MG63 (cell line): ENCODE measurements at regions not wholly inside any gene's neighbourhood (a gene's known extent, or its start where the extent isn't known, plus 50 kb on each side); places are given as distances from the start of the nearest gene placed in this dataset.
"Not testable (repeated sequence)": the region's sequence is repeated elsewhere in the genome, so short reads cannot be mapped to it uniquely, and the experiment has no call there.

ENCODE experiments used
- DNase-seq: peaks from one replicate; pipeline ENCODE4 v3.0.0-alpha.2; 2020
- H3K27me3 ChIP-seq: fragments of 250-450 bp; sonication (Bioruptor Pico); 2 replicates; pipeline ENCODE4 v1.5.1; 2020; ENCODE audit warnings: mild to moderate bottlenecking, moderate library complexity
- H3K36me3 ChIP-seq: fragments of 250-450 bp; sonication (Bioruptor Pico); 2 replicates; pipeline ENCODE4 v1.5.1; 2020; ENCODE audit warnings: mild to moderate bottlenecking, moderate library complexity
- H3K4me3 ChIP-seq: fragments of 250-450 bp; sonication (Bioruptor Pico); 2 replicates; pipeline ENCODE4 v1.5.1; 2020; ENCODE audit warnings: mild to moderate bottlenecking, moderate library complexity
- H3K9me3 ChIP-seq: fragments of 250-450 bp; sonication (Bioruptor Pico); 2 replicates; pipeline ENCODE4 v1.5.1; 2020; ENCODE audit warnings: mild to moderate bottlenecking, moderate library complexity

DNA sequence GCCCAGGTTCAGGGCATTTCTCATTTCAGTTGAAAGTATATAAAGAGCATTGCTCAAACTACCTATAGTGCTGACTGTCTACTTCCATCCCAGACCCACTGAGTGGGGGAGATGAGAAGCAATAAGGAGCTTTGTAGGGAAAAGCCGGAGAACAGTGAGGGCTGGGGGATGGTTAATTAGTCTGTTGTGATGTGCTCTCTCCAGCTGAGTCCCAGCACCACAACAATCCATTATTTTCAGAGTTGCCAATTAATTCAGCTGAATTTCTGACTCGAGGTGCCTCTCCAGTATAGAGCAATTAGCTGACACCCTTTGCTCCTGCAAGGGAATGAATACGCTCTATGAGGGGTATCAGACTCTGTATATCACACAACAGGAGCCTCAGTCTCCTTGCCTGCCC is 1118.6 kb downstream of the SORCS3 start:
- H3K4me3 ChIP-seq = no peak overlapping the region

DNA sequence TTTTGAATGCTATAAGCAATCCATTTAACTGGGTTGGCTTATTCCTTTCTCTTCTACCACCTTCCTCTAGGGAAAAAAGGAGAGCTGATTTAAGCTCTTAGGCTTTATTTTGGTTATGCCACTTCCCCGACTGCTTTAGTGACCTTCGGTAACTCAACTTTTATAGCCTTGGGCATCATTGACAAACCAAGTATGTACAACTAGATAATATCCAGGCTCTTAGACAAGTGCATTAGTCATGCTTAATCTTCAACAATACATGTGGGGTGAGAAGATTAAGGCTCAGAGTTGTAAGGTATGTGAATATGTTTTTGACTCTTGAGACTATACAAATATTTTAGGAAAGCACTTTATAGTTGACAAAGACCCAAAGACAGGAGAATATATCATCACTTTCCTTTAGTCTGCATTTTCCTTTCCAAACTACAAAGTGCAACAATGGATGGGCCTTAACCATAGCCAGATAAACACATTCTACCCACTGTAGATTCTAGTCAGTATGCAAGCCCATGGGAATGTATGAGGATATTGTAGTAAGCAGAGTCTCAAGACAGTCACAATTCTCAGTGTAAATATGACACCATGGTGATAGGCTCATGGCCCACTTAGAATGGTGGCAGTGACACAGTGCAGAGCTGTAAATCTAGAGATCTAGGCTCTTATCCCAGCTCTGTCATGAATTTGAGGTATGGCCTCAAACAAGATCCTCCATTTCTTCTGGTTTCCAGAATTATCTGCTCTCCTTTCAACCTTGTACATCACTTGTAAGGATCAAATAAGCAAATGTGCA is 1117.3 kb downstream of the SORCS3 start:
- no peak for DNase-seq
- Histone ChIP-seq H3K4me3 (no peak overlapping the region), H3K36me3 (no peaks in the 10 kb centered on the region), H3K27me3 (no peaks in the 10 kb centered on the region), H3K9me3 (no peaks in the 10 kb centered on the region)

More for the DNA sequence above, 1118.6 kb downstream of the SORCS3 start:
- Histone ChIP-seq H3K36me3 (no peaks in the 10 kb centered on the region), H3K27me3 (no peaks in the 10 kb centered on the region), H3K9me3 (no peaks in the 10 kb centered on the region)
- no peak for DNase-seq

DNA sequence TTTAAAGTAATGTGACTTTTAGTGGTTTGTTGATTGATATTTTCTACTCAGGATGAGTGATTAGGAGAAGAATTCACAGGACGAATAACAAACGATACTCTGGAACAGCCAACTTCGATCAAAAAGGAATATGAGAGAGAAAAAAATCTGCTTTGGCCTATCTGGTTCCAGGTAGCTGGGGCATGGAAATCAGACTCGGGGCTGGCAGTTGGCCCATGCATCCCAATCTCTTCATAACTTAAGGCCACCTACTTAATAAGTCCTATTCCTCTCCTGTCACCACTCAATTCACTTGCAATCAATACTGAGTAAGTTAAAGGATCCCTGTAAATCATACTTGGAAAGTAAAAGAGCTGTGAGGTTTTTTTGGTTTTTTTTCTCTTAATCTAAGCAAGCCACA is 1116.2 kb downstream of the SORCS3 start:
- no peak overlapping the region for H3K4me3 ChIP-seq
- no peaks in the 10 kb centered on the region for H3K36me3 ChIP-seq
- H3K27me3 ChIP-seq = no peaks in the 10 kb centered on the region
- H3K9me3 ChIP-seq = no peaks in the 10 kb centered on the region
- no peak for DNase-seq

DNA sequence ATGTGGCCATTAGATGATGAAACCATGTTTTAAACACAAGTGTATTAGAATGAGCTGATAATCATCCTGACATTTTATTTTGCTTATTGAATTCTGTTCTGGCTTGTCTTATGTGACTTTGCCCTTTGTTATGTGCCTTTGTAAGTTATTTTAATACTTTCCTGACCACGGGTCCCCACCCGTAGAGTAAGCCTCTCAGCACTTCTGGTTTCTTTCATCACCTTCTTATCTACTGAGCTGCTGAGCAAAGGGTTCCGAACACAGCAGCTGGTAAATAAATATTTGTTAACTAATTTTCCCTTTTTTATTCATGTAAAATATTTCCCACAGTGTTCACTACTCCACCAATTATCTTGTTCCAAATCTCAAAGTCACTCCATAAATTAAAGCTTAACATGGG is 1115.3 kb downstream of the SORCS3 start:
- H3K9me3 ChIP-seq = no peaks in the 10 kb centered on the region
- no peaks in the 10 kb centered on the region for H3K36me3 ChIP-seq
- no peaks in the 10 kb centered on the region for H3K27me3 ChIP-seq
- DNase-seq = no peak
- H3K4me3 ChIP-seq = no peak overlapping the region

DNA sequence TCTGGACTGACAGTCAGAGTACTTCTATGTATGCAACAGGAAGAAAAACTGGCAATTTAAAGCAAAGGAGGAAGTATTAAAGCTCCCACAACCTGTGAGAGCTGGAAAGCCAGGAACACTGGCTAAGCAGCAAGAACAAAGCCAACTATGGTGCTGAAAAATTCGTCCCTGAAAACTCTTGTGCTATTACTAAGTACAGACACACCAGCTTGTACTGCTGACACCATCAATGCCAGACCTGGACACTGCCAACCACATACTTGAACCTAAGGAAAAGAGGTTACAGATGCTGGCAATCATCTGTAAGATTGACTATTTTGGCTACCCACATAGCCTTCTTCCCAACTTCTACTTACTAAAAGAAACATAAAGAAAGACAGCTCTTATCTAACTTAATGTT is 1110.6 kb downstream of the SORCS3 start:
- DNase-seq = no peak
- no peaks in the 10 kb centered on the region for H3K36me3 ChIP-seq
- H3K27me3 ChIP-seq = no peaks in the 10 kb centered on the region
- H3K9me3 ChIP-seq = no peaks in the 10 kb centered on the region
- no peak overlapping the region for H3K4me3 ChIP-seq

DNA sequence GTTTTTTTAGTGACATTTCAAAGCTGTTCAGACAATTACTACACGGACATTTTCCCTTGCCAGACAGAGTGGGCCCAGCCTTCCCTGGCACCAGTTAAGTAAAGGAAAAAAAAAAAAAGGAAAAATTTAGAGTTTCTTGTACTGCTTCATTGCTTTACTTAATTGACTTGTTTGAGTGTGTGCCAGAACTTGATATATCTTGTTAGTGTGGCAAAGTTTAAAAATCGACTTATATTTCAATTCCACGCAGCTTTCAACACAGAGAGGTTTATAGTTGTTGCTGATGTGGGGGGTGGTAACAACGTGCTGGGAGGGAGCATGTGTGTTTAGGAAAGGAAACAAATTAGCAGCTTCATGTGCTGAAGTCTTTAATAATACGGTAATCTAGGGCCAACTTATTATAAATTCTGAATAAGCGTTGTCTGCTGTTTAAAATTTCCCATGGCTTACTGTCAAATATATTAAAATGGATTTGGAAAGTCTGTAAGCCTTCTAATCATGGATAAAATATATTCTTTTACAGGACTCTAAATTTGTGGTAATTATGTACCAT is 1104.6 kb downstream of the SORCS3 start:
- no peak overlapping the region for H3K4me3 ChIP-seq
- H3K36me3 ChIP-seq = no peaks in the 10 kb centered on the region
- no peak for DNase-seq
- no peaks in the 10 kb centered on the region for H3K27me3 ChIP-seq
- no peaks in the 10 kb centered on the region for H3K9me3 ChIP-seq

DNA sequence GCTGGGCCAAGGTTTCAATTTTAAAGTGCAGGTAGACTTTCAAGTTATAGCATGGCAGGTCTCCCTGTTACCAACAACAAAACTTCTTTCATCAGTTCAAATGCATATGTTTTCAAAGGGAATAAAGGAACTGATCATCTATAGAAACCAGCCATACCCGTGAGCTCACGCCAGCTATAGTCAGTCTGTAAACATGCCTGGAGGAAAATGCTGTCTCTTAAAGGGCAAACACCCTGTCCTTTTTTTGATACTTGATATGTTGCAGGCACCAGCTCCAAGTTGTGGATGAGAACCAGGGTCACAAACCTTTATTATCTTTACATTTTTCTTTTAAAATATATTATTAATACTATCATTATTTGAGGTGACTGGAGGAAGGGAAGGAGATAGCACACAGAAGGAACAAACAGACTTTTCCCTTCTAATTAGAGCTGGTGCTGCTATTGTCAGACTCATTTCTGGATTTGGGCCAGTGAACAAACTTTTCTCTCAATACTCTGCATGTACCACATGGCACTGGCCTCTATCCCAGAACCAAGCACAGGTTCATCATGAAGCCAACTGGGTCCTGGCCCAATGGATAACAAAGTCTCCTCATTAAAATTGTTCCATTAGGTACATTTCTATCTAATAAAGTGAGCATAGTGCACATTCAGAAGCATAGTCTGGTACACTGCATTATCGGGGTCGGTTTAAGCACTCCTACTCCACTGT is 1102.4 kb downstream of the SORCS3 start:
- H3K9me3 ChIP-seq = no peaks in the 10 kb centered on the region
- H3K4me3 ChIP-seq = no peak overlapping the region
- DNase-seq = no peak
- H3K27me3 ChIP-seq = no peaks in the 10 kb centered on the region
- H3K36me3 ChIP-seq = no peaks in the 10 kb centered on the region

DNA sequence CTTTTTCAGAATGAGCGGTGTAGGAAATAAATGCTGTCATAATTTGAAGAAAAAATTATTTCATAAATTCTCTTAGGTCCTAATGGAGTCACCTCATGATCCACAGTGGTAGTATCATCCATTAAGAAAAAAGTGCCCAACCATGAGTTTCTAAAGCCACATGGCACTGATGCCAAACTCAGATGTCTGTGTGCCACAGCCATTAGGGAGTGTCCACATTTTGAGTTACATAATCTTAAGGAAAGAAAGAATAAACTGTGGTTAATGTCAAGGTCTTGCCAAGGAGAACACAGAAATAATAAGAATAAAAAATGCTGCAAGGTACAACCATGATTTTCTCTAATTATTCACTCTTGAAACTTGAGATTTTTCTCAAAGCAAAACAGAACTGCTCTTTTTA is 1101.8 kb downstream of the SORCS3 start:
- H3K9me3 ChIP-seq = no peaks in the 10 kb centered on the region
- no peak overlapping the region for H3K4me3 ChIP-seq
- no peaks in the 10 kb centered on the region for H3K27me3 ChIP-seq
- DNase-seq = no peak
- no peaks in the 10 kb centered on the region for H3K36me3 ChIP-seq

DNA sequence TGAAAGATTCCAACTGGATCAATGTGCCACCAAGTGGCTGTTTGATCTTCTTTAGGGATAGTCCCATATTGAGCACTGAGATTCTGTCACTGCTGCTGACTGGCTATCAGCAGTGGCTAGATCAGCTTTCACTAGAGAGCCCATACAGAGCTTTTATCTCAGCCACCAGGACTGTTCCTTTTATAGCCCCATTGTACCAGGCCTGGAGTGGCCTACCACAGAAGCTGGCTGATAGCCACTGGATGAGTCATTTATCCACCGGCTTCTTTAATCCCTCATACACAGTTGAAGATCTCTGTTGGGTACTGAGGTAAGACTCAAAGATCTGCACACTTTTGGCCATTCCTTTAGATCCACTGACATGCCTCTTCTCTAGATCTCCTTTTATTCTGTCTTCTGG is 1101.1 kb downstream of the SORCS3 start:
- Histone ChIP-seq H3K27me3 (no peaks in the 10 kb centered on the region), H3K36me3 (no peaks in the 10 kb centered on the region), H3K9me3 (no peaks in the 10 kb centered on the region), H3K4me3 (no peak overlapping the region)
- DNase-seq = peak; percentile 6

DNA sequence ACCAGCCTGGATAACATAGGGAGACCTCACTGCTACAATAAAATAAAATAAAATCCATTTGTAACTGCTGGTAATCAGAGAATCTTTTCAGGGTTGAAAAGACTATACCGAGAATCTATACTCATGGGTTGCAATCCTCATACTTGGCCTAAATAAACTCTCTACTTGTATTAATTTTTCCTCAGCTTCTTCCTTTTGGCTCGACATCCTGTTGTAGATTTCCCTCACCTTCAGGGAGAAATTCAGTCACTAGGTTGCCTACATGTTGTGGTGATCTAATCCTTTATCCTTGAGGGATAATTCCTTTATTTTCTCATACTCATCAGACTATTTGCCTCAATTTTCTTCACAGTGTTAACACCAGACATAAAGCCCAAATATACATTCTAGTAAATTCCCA is 1093.4 kb downstream of the SORCS3 start:
- no peaks in the 10 kb centered on the region for H3K27me3 ChIP-seq
- DNase-seq = no peak
- no peak overlapping the region for H3K4me3 ChIP-seq
- no peaks in the 10 kb centered on the region for H3K36me3 ChIP-seq
- no peaks in the 10 kb centered on the region for H3K9me3 ChIP-seq

DNA sequence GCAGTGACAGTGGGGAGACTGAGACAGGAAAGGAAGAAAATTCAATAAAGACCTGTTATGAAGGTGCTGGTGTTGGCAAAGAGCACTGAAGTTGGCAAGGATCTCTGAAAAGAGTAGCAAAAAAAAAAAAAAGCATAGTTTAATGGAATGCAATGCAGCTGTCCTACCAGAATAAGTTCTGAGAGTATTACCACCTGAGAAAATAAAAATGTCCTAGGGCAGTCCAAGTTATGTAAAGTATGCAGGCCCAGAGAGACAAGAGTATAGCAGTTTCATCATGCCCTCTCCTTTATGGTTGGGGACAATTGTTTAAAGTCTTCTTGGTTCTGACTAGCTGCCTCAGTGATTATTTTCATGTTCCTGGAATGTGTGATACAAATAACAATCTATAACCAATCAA is 1092.8 kb downstream of the SORCS3 start:
- Histone ChIP-seq H3K27me3 (no peaks in the 10 kb centered on the region), H3K4me3 (no peak overlapping the region), H3K36me3 (no peaks in the 10 kb centered on the region), H3K9me3 (no peaks in the 10 kb centered on the region)
- DNase-seq = no peak

DNA sequence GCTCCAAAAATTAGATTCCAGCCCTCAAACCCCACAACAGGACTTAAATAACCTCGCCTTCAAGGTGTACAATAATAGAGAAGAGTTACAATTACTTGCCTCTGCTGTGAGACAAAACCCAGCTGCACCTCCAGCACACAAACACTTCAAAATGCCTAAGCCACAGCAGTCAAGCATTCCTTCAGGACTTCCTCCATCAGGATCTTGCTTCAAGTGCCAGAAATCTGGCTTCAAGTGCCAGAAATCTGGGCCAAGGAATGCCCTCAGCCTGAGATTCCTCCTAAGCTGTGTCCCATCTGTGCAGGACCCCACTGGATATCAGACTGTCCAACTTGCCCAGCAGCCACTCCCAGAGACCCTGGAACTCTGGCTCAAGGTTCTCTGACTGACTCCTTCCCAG is 1088.3 kb downstream of the SORCS3 start:
- no peaks in the 10 kb centered on the region for H3K36me3 ChIP-seq
- H3K9me3 ChIP-seq = no peaks in the 10 kb centered on the region
- DNase-seq = no peak
- no peaks in the 10 kb centered on the region for H3K27me3 ChIP-seq
- no peak overlapping the region for H3K4me3 ChIP-seq

DNA sequence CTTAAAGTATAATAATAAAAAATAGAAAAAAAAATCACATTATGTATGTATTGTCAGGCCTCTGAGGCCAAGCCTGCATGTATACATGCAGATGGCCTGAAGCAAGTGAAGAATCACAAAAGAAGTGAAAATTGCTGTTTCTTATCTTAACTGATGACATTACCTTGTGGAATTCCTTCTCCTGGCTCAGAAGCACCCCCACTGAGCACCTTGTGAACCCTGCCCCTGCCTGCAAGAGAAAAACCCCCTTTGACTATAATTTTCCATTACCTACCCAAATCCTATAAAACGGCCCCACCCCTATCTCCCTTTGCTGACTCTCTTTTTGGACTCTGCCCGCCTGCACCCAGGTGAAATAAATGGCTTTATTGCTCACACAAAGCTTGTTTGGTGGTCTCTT is 1086.5 kb downstream of the SORCS3 start:
- H3K4me3 ChIP-seq, H3K9me3 ChIP-seq, DNase-seq, H3K36me3 ChIP-seq, H3K27me3 ChIP-seq: not testable (repeated sequence)

DNA sequence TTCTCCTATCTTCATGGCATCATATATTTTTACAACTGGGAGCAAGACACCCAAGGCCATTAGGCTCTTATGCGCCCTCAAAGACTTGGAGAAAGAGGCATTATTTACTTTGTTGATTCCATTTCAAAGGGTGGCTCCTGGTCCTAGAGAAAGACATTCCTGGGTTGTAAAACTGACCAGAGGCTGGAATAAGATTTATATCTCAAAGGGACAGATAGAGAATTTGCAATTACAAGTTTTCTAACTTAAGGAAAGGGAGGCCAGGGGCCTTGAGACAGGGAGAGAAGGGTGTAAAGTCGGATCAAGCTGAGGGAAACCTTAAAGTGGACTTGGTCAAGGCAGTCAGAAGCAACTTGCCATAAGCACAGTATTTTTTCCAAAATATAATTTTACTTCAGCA is 1086.0 kb downstream of the SORCS3 start:
- no peaks in the 10 kb centered on the region for H3K9me3 ChIP-seq
- no peak overlapping the region for H3K4me3 ChIP-seq
- no peaks in the 10 kb centered on the region for H3K27me3 ChIP-seq
- no peak for DNase-seq
- H3K36me3 ChIP-seq = no peaks in the 10 kb centered on the region

DNA sequence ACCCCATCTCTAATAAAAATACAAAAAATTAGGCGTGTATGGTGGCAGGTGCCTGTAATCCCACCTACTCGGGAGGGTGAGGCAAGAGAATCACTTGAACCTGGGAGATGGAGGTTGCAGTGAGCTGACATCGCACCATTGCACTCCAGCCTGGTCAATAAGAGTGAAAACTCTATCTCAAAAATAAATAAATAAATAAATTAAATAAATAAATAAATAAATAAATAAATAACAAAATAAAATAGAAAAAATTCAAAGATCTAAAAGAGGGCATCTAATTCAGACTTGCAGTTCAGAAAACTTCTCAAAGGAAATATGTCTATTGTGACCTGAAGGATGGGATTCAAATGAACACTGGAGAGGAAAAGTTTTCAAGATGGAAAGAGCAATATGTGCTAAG is 1085.1 kb downstream of the SORCS3 start:
- no peaks in the 10 kb centered on the region for H3K9me3 ChIP-seq
- H3K4me3 ChIP-seq = no peak overlapping the region
- H3K27me3 ChIP-seq = no peaks in the 10 kb centered on the region
- no peak for DNase-seq
- no peaks in the 10 kb centered on the region for H3K36me3 ChIP-seq

DNA sequence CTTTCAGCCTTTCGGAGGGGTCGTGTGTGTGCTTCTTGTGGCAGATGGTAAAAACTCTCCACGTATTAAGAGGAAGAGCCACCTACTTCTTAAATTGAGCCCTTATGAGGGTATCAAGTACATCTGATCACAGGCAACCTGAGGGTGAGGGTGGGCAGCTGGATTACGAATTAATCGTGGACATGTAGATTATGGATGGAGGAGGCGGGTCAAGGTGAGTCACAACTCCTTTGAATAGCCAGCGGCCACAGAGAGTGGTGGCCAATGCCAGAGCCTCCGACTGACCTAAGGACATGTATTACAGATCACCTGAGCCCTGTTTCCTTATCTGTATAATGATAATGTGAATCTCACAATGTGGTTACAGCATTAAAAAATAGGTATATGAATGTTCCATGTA is 1083.9 kb downstream of the SORCS3 start:
- no peak for DNase-seq
- no peaks in the 10 kb centered on the region for H3K27me3 ChIP-seq
- no peaks in the 10 kb centered on the region for H3K36me3 ChIP-seq
- H3K4me3 ChIP-seq = no peak overlapping the region
- H3K9me3 ChIP-seq = no peaks in the 10 kb centered on the region

DNA sequence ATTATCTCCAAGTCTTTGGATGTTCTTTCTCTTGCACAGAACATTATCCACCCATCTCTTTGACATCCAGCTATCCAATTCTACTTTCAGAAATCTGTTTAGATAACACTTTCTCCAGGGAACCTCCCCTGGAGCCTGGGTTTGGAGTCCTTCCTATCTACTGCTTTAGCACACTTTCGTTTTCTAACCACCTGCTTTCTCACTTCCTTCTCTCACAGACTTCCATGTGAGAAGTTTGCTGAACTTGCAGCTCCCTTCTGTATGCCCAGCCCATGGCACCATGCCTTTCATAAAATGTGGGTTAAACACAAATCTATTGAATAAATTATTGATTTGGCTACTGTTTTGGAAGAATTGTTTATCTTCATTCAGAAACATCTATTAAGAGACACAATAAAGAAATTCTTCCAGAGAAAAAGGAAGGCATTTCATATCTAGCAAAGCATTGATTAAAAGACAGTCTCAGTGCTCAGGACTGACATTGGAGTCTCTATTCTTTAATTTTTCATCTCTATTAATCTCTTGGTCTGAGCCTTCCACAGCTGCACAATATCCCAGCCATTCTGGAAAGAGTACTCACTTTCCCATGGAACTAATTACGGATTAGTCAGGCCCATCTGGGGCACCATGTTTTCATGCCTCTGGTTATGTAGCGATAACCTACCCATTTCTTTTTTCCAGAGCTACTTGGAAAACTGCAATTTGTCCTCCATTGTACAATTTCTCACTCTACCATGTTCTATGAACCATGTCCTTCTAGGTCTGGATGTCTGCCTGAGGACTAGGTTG is 1077.3 kb downstream of the SORCS3 start:
- H3K9me3 ChIP-seq = no peaks in the 10 kb centered on the region
- no peak for DNase-seq
- no peak overlapping the region for H3K4me3 ChIP-seq
- no peaks in the 10 kb centered on the region for H3K36me3 ChIP-seq
- no peaks in the 10 kb centered on the region for H3K27me3 ChIP-seq
